GM23338 (cell line): ENCODE measurements at regions not wholly inside any gene's neighbourhood (a gene's known extent, or its start where the extent isn't known, plus 50 kb on each side); places are given as distances from the start of the nearest gene placed in this dataset.

Experiments
- CREB1 ChIP-seq: fragments of 250-450 bp; sonication (Bioruptor Pico); IDR thresholded peaks from 2 replicates; pipeline ENCODE4 v1.5.0; 2020; ENCODE audit warnings: low read depth, mild to moderate bottlenecking, moderate library complexity
- CTCF ChIP-seq, 2 experiments: fragments of 200-600 bp in 1 of 2; sonication (generic) in 1 of 2; conservative IDR thresholded peaks; 2 replicates each; pipeline versions ENCODE4 v1.5.1 to v1.6.1; 2016 to 2017; ENCODE audit warnings: antibody characterized with exemption in 2 of 2, low read depth in 2 of 2, mild to moderate bottlenecking in 2 of 2, moderate library complexity in 1 of 2
- NANOG ChIP-seq: IDR thresholded peaks from 2 replicates; pipeline ENCODE4 v1.6.1; 2016; ENCODE audit warnings: antibody characterized with exemption, borderline replicate concordance
- ZNF331 ChIP-seq: fragments of 250-450 bp; sonication (Bioruptor Pico); IDR thresholded peaks from 2 replicates; pipeline ENCODE4 v1.5.0; 2020; ENCODE audit warnings: low read depth, mild to moderate bottlenecking, moderate library complexity
- TF ChIP-seq, protein P1 (sequence below): IDR thresholded peaks from one replicate; pipeline ENCODE4 v1.6.1; 2018; ENCODE audit warnings: antibody characterized with exemption; ENCODE audit not compliant: unreplicated experiment

- TF ChIP-seq CTCF (conservative IDR thresholded peaks at IDR 0.05; ENCODE audit: low read depth in 2 of 2): no peak
- no peak for TF ChIP-seq CREB1 (CRISPR knock-in tag)
- TF ChIP-seq, protein P1, sequence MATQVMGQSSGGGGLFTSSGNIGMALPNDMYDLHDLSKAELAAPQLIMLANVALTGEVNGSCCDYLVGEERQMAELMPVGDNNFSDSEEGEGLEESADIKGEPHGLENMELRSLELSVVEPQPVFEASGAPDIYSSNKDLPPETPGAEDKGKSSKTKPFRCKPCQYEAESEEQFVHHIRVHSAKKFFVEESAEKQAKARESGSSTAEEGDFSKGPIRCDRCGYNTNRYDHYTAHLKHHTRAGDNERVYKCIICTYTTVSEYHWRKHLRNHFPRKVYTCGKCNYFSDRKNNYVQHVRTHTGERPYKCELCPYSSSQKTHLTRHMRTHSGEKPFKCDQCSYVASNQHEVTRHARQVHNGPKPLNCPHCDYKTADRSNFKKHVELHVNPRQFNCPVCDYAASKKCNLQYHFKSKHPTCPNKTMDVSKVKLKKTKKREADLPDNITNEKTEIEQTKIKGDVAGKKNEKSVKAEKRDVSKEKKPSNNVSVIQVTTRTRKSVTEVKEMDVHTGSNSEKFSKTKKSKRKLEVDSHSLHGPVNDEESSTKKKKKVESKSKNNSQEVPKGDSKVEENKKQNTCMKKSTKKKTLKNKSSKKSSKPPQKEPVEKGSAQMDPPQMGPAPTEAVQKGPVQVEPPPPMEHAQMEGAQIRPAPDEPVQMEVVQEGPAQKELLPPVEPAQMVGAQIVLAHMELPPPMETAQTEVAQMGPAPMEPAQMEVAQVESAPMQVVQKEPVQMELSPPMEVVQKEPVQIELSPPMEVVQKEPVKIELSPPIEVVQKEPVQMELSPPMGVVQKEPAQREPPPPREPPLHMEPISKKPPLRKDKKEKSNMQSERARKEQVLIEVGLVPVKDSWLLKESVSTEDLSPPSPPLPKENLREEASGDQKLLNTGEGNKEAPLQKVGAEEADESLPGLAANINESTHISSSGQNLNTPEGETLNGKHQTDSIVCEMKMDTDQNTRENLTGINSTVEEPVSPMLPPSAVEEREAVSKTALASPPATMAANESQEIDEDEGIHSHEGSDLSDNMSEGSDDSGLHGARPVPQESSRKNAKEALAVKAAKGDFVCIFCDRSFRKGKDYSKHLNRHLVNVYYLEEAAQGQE: no peak
- no peak for TF ChIP-seq ZNF331 (CRISPR knock-in tag)
- TF ChIP-seq NANOG: no peak
Observed at GRCh38 chr14:97796511-97796910, 999.3 kb downstream of the VRK1 start.
